ENCODE measurements at regions not wholly inside any gene's neighbourhood (a gene's known extent, or its start where the extent isn't known, plus 50 kb on each side); places are given as distances from the start of the nearest gene placed in this dataset.
A peak's percentile ranks its signal among the peaks of the same experiment; 100 is the strongest.

DNA sequence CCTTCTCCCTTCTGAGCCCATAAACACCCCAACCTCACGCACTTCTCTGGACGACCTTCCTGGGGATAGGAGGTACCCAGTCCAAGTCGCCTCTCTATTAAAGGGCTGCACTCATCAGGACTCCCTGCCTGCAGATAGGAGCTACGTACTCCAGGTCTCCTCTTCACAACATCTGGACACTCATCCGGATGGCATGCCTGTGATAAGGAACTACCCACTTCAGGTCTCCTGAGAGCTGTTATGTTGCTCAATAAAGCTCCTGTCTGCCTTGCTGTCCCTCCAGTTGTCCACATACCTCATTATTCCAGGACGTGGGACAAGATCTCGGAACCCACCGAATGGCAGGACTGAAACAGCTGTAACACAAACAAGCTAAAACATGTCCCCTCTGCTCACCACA, 548.0 kb downstream of the TBC1D32 start:
- Mint-ChIP-seq H3K4me1 (no peaks in the 10 kb centered on the region), H3K36me3 (ENCODE audit: low read depth) (no peaks in the 10 kb centered on the region), H3K27me3 (ENCODE audit: low read depth) (peaks cover 2% of the 10 kb centered on the region), H3K9me3 (no peaks in the 10 kb centered on the region), H3K27ac (no peak overlapping the region), H3K4me3 (no peak overlapping the region)
- TF ChIP-seq, protein P1, sequence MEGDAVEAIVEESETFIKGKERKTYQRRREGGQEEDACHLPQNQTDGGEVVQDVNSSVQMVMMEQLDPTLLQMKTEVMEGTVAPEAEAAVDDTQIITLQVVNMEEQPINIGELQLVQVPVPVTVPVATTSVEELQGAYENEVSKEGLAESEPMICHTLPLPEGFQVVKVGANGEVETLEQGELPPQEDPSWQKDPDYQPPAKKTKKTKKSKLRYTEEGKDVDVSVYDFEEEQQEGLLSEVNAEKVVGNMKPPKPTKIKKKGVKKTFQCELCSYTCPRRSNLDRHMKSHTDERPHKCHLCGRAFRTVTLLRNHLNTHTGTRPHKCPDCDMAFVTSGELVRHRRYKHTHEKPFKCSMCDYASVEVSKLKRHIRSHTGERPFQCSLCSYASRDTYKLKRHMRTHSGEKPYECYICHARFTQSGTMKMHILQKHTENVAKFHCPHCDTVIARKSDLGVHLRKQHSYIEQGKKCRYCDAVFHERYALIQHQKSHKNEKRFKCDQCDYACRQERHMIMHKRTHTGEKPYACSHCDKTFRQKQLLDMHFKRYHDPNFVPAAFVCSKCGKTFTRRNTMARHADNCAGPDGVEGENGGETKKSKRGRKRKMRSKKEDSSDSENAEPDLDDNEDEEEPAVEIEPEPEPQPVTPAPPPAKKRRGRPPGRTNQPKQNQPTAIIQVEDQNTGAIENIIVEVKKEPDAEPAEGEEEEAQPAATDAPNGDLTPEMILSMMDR (IDR thresholded peaks at IDR 0.05; ENCODE audit: unreplicated experiment in 3 of 3) = no peak

DNA sequence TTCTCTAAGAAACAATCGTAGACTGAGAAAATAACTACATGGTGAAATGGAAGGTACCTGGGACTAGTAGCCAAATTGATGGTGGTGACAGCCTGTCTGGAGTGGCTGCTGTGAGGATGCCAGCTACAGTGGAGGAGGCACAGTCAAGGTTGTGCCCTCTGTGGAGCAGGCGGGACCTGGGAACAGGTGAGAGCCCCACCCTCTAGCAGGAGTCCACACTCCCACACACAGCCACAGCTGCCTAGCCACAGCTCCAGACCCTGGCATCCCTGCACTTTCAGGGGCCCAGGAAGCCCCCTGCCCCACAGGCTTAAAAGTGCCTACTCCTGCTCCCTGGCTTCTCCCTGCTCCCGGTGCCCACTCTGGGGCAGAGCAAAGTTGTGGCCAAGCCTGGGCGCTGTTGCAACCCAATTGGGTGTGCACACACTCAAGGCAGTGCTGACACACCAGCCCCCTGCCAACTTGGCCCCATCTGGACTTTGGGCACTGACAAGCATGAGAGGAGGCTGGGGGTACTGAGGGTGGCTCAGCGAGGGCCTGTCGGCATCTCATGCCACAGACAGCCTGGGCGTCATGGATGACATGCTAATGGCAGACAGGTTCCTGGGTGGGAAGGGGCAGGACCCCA, 548.7 kb downstream of the TBC1D32 start:
- TF ChIP-seq, protein P1 (IDR thresholded peaks at IDR 0.05; ENCODE audit: unreplicated experiment in 3 of 3) = no peak
- H3K27ac Mint-ChIP-seq = no peak overlapping the region
- H3K4me1 Mint-ChIP-seq = no peaks in the 10 kb centered on the region
- no peaks in the 10 kb centered on the region for H3K9me3 Mint-ChIP-seq
- peaks cover 3% of the 10 kb centered on the region for H3K27me3 Mint-ChIP-seq (ENCODE audit: low read depth)
- H3K4me3 Mint-ChIP-seq = no peak overlapping the region
- no peaks in the 10 kb centered on the region for H3K36me3 Mint-ChIP-seq (ENCODE audit: low read depth)

DNA sequence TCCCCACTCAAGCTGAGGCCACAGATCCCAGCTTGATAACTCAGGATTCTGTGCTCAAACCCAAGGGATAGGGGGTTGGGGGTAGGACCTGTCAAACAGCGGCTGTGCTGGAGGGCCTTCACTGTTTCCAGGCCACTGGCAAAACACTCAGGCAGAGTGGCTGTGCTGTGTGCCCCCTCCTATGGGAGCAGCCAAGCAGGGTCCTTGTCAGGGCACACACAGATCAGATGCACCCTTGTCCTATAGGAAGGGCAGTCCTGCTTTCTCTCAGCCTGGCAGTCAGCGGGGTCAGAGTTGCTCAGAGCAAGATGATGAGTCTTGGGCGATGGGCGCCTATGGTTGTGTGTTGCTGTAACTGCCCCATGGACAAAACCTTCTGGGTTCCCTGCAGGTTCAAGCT, 554.8 kb downstream of the TBC1D32 start:
- Mint-ChIP-seq H3K36me3 (ENCODE audit: low read depth) (no peaks in the 10 kb centered on the region), H3K9me3 (peaks cover 7% of the 10 kb centered on the region), H3K27me3 (ENCODE audit: low read depth) (peaks cover 3% of the 10 kb centered on the region), H3K4me1 (no peaks in the 10 kb centered on the region), H3K27ac (no peak overlapping the region), H3K4me3 (no peak overlapping the region)
- TF ChIP-seq, protein P1 (IDR thresholded peaks at IDR 0.05; ENCODE audit: unreplicated experiment in 3 of 3) = no peak

DNA sequence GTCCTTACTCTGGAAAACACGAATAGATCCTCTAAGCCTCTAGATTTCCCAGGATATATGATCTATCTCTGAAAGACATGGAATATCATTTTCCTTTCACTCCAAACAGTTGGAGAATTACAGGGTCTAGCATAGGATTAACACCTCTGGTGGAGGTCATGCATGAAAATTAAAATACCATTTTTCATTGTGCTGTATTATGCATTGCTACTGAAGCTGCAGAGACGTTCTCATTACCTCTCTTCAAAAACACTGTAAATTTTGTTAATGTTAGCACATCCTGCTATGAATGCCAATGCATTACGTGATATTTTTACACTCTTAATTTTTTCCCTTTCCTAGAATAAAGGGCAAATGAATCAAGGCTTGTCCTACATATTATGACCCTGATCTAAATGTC, 558.6 kb downstream of the TBC1D32 start:
- H3K4me1 Mint-ChIP-seq = no peaks in the 10 kb centered on the region
- H3K27me3 Mint-ChIP-seq (ENCODE audit: low read depth) = no peaks in the 10 kb centered on the region
- peaks cover 7% of the 10 kb centered on the region for H3K9me3 Mint-ChIP-seq
- TF ChIP-seq, protein P1 (IDR thresholded peaks at IDR 0.05; ENCODE audit: unreplicated experiment in 3 of 3) = no peak
- H3K27ac Mint-ChIP-seq = no peak overlapping the region
- H3K4me3 Mint-ChIP-seq = no peak overlapping the region
- H3K36me3 Mint-ChIP-seq (ENCODE audit: low read depth) = no peaks in the 10 kb centered on the region

DNA sequence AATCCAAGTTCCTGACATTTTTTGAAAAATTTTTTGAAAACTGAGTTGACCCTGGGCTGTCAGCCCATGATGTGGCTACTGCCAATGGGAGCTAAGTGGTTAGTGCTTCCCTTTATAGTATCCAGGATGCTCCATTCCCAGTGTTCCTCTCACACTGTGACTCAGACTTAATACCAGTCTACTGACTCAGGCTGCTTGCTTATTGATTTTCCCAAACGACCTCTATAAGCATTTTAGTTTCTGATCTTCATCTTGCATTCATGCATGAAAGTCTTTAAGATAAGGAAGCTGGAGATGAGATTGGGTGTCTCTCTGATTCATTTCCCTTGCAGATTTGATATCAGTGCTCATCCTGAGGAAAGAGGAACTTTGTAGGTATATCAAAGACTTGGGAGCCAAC, 560.0 kb downstream of the TBC1D32 start:
- no peaks in the 10 kb centered on the region for H3K36me3 Mint-ChIP-seq (ENCODE audit: low read depth)
- H3K9me3 Mint-ChIP-seq = peaks cover 7% of the 10 kb centered on the region
- H3K27me3 Mint-ChIP-seq (ENCODE audit: low read depth) = peaks cover 3% of the 10 kb centered on the region
- H3K27ac Mint-ChIP-seq = no peak overlapping the region
- TF ChIP-seq, protein P1 (IDR thresholded peaks at IDR 0.05; ENCODE audit: unreplicated experiment in 3 of 3) = no peak
- no peak overlapping the region for H3K4me3 Mint-ChIP-seq
- no peaks in the 10 kb centered on the region for H3K4me1 Mint-ChIP-seq

DNA sequence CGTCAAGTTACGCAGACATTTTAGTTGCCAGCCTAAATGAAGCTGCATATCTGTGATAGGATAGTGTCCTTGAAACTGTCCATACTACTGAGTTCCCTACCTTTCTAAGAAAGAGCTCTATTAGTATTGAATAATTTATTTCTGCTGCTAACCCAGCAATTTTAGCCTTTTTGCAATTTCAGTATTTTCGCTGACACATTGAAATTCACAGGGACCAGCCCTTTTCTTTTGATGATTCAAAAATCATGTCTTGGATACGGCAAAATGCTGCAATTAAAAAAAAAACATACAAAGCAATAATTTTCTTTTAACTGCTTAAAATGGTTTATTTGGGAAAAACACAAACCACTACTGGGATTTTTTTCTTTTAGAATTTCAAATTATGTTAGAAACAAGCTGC, 563.3 kb downstream of the TBC1D32 start:
- Mint-ChIP-seq H3K4me3 (no peak overlapping the region), H3K27me3 (ENCODE audit: low read depth) (peaks cover 3% of the 10 kb centered on the region), H3K36me3 (ENCODE audit: low read depth) (no peaks in the 10 kb centered on the region), H3K9me3 (no peaks in the 10 kb centered on the region), H3K4me1 (no peaks in the 10 kb centered on the region), H3K27ac (peak overlapping the region in 2 of 3 experiments; percentile 8 to 74)
- TF ChIP-seq, protein P1 (IDR thresholded peaks at IDR 0.05; ENCODE audit: unreplicated experiment in 3 of 3) = no peak
